ENCODE measurements at regions not wholly inside any gene's neighbourhood (a gene's known extent, or its start where the extent isn't known, plus 50 kb on each side); places are given as distances from the start of the nearest gene placed in this dataset.
"Not testable (repeated sequence)": the region's sequence is repeated elsewhere in the genome, so short reads cannot be mapped to it uniquely, and the experiment has no call there.

DNA sequence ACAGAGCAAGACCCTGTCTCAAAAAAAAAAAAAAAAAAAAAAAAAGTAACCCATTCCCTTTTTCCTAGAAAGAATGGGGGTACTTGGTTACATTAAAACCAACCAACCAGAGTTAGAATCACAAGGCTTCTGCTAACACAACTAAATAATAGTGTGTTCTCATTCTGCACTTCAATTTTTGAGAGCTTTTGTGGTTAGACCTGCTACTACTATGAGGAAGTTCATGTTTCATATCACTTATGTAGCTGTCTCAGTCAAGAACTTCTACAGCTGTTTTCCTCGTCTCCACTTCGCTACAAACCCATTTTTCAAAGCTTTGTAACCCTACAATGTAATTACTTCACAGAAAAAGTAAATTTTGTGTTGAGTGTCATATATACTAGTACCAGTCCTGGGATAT lies 58.3 kb downstream of the PDHA2 start:
- Mint-ChIP-seq H3K4me3 (no peak overlapping the region), H3K27me3 (no peaks in the 10 kb centered on the region), H3K9me3 (no peaks in the 10 kb centered on the region), H3K36me3 (no peaks in the 10 kb centered on the region), H3K27ac (no peak overlapping the region), H3K4me1 (no peaks in the 10 kb centered on the region)
- no peak for DNase-seq
- CTCF ChIA-PET = no interaction called here

DNA sequence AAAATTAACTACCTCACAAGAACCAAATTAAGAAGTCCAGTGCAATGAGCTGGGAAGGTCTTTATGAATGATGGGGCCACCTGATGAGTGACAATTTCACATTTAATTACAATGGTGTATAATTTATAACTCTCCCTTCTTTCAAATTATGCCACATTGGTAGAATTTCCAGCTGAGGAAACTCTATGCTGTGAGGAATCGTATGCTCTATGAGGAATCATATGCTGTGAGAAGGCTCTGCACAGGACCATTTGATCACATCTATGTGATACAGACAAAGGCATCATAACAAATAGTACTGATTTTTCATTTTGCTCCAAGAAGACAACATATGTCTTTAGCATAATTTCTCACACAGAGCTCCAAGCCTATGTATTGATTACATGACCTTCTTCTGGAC lies 69.3 kb downstream of the PDHA2 start:
- H3K4me3 Mint-ChIP-seq = no peak overlapping the region
- H3K4me1 Mint-ChIP-seq = no peaks in the 10 kb centered on the region
- no peaks in the 10 kb centered on the region for H3K9me3 Mint-ChIP-seq
- no peaks in the 10 kb centered on the region for H3K27me3 Mint-ChIP-seq
- DNase-seq = no peak
- no peak overlapping the region for H3K27ac Mint-ChIP-seq
- CTCF ChIA-PET = interaction anchor here (0.6 kb wide), 1 partner anchor 17 kb away, joined by 3 read pairs; no protein-coding TSS in a partner anchor
- H3K36me3 Mint-ChIP-seq = no peaks in the 10 kb centered on the region

- H3K4me1 Mint-ChIP-seq = no peaks in the 10 kb centered on the region
- CTCF ChIA-PET = no interaction called here
- no peaks in the 10 kb centered on the region for H3K9me3 Mint-ChIP-seq
- DNase-seq = no peak
- no peak overlapping the region for H3K4me3 Mint-ChIP-seq
- H3K27me3 Mint-ChIP-seq = no peaks in the 10 kb centered on the region
- H3K36me3 Mint-ChIP-seq = no peaks in the 10 kb centered on the region
- H3K27ac Mint-ChIP-seq = no peak overlapping the region
Measured at GRCh38 chr4:95910749-95911148, 70.9 kb downstream of the PDHA2 start.

DNA sequence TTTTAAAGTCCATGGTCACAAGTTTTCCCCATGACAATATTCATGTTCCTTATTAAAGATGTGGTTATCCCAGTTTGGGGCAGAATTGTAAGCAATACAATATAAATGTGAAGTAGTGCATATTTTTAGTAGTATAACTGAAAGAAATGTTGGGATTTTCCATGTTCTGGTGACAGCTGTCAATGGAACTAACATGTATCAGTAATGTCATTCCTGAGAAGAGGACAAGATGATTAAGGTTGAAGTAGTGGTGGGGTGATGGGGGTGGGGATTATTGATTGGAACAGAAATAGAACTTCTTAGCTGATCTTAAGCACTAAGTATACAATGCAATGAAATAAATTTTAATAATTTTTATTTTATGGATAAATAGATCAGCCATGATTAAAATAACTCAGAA lies 81.6 kb downstream of the PDHA2 start:
- Mint-ChIP-seq H3K27ac (no peak overlapping the region), H3K9me3 (peaks cover 4% of the 10 kb centered on the region), H3K27me3 (no peaks in the 10 kb centered on the region), H3K4me3 (no peak overlapping the region), H3K36me3 (no peaks in the 10 kb centered on the region), H3K4me1 (no peaks in the 10 kb centered on the region)
- DNase-seq = no peak
- CTCF ChIA-PET = no interaction called here

DNA sequence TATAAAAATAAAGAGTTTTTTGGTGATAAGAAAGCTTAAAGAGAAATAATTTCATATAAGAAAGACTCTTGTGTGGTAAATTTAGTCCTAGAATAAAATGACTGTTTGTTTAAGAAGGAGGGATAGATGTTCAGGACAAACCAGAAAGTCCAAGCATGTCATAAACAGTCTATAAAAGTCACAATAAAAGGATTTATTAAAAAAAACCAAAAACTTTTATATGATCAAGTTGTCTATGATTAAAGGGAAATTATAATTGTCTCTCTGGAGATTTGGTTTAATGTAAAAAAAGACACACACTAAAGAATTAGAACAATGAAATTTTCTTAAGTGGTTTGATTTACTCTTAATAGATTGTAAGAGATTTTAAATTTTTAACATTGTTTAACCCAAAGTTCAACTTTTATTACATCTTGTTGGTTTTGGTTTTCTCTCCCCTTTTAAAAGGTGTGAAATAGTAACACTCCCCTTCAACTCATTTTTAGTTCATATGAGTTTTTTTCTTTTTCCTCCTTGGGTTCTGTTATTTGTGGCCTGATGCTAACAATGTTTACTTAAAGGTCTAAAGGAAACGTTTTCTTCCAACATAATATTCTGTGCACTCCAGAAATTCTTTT lies 89.7 kb downstream of the PDHA2 start:
- H3K27me3 Mint-ChIP-seq = no peaks in the 10 kb centered on the region
- H3K4me1 Mint-ChIP-seq = no peaks in the 10 kb centered on the region
- no peak for DNase-seq
- H3K4me3 Mint-ChIP-seq = no peak overlapping the region
- no peaks in the 10 kb centered on the region for H3K36me3 Mint-ChIP-seq
- peaks cover 13% of the 10 kb centered on the region for H3K9me3 Mint-ChIP-seq
- CTCF ChIA-PET = no interaction called here
- H3K27ac Mint-ChIP-seq = no peak overlapping the region

DNA sequence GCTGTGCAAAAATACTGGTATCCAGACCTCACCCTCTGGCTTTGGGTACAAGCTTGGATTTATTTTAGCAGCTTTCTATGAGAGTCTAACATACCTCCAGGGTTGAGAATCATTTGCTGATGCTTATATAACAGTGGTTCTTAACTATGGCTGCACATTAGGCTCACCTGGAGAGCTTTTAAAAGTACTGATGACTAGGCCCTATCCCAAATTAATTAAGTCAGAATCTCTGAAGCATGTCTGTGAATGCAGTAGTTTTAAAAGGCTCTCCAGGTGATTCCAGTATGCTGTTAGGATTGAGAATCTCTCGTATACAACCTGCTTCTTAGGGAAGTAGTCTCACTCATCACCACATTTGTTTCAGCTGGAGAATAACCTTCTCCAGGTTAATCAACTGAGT lies 99.2 kb downstream of the PDHA2 start:
- no peaks in the 10 kb centered on the region for H3K4me1 Mint-ChIP-seq
- no peak overlapping the region for H3K27ac Mint-ChIP-seq
- H3K36me3 Mint-ChIP-seq = no peaks in the 10 kb centered on the region
- H3K9me3 Mint-ChIP-seq = no peaks in the 10 kb centered on the region
- CTCF ChIA-PET = no interaction called here
- H3K4me3 Mint-ChIP-seq = no peak overlapping the region
- DNase-seq = no peak
- no peaks in the 10 kb centered on the region for H3K27me3 Mint-ChIP-seq

DNA sequence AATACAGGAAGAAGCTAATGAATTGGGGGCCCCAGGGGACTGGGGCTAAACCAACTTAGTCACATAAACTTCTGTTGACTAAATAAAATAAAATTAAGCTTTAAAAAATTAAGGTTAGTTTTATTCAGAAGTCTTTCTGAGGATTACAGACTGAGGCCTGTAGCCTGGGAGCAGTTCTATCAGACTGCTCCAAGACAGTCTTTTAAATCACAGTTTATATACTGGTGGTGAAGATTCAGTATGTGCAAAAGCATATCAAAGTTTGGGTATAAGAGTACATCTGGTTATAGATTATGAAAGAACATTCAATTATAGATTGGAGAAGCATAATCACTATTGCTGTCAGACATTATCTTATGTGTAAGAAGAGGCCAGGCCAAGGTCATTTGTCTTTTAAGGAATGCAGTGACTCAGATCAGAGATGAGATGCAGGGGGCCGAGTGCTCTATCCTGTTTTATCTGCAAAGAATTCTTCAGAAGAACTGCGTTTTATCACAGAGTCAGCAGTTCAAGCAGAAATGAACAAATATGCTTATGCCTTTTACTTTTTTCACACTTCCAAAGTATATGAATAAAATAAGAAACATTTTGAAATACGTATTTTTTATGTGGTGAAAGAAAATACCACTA lies 109.4 kb downstream of the PDHA2 start:
- CTCF ChIA-PET = no interaction called here
- no peak overlapping the region for H3K27ac Mint-ChIP-seq
- H3K36me3 Mint-ChIP-seq = no peaks in the 10 kb centered on the region
- no peaks in the 10 kb centered on the region for H3K27me3 Mint-ChIP-seq
- DNase-seq = no peak
- peaks cover 2% of the 10 kb centered on the region for H3K9me3 Mint-ChIP-seq
- no peaks in the 10 kb centered on the region for H3K4me1 Mint-ChIP-seq
- H3K4me3 Mint-ChIP-seq = no peak overlapping the region

DNA sequence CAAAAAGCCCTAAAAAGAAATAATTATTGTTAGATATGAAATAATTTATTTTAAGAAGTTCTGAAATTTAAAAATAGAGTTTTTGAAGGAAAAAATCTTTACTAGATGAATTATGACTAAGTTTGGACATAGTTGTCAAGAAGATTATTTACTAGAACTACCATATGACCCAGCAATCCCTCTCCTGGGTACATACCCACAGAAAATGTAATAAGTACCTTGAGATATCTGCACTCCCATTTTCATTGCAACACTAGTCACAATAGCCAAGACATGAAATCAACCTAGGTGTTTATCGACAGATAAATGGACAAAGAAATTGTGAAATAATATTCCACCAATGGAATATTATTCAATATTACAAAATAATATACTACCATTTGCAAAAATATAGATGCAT lies 109.9 kb downstream of the PDHA2 start:
- Mint-ChIP-seq H3K36me3 (no peaks in the 10 kb centered on the region), H3K9me3 (peaks cover 2% of the 10 kb centered on the region), H3K27ac (no peak overlapping the region), H3K27me3 (no peaks in the 10 kb centered on the region), H3K4me3 (no peak overlapping the region), H3K4me1 (no peaks in the 10 kb centered on the region)
- CTCF ChIA-PET = no interaction called here
- DNase-seq = no peak

DNA sequence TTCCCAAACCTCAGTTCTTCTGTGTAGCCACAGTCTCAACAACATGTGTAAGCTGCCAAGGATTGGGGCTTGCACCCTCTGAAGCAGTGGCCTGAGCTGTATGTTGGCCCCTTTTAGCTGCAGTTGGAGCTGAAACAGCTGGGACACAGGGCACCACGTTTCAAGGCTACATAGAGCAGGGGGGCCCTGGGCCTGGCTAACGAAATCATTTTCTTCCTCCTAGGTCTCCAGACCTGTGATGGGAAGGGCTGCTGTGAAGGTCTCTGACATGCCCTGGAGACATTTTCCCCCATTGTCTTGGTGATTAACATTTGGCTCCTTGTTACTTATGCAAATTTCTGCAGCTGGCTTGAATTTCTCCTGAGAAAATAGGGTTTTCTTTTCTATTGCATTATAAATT lies 112.6 kb downstream of the PDHA2 start:
- H3K4me1 Mint-ChIP-seq, H3K27ac Mint-ChIP-seq, DNase-seq, H3K4me3 Mint-ChIP-seq, H3K9me3 Mint-ChIP-seq, H3K27me3 Mint-ChIP-seq, CTCF ChIA-PET, H3K36me3 Mint-ChIP-seq: not testable (repeated sequence)

- no peak for DNase-seq
- CTCF ChIA-PET = no interaction called here
- no peaks in the 10 kb centered on the region for H3K4me1 Mint-ChIP-seq
- no peak overlapping the region for H3K27ac Mint-ChIP-seq
- no peaks in the 10 kb centered on the region for H3K9me3 Mint-ChIP-seq
- H3K27me3 Mint-ChIP-seq = no peaks in the 10 kb centered on the region
- H3K4me3 Mint-ChIP-seq = no peak overlapping the region
- no peaks in the 10 kb centered on the region for H3K36me3 Mint-ChIP-seq
Measured at GRCh38 chr4:95956094-95956493, 116.2 kb downstream of the PDHA2 start.

DNA sequence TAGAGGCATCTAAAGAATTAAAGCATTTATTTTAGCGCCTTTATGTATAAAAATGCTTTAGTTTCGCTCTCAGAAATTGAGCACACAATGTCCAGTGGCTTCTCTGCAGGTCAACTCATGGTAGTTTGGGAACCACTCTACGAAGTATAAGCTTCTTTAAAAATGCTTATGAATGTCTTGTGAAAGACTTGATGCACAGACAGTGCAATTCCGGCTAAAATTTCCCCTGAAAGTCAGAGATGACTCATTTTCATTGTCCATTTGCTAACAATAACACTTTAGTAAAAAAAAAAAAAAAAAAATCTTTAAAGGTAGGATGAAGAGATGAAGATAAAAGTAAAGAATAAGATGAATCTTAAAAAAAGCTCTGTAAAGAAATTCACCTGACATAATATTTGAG lies 117.2 kb downstream of the PDHA2 start:
- Mint-ChIP-seq H3K9me3 (no peaks in the 10 kb centered on the region), H3K4me3 (no peak overlapping the region), H3K27me3 (no peaks in the 10 kb centered on the region), H3K4me1 (no peaks in the 10 kb centered on the region), H3K27ac (no peak overlapping the region), H3K36me3 (no peaks in the 10 kb centered on the region)
- CTCF ChIA-PET = interaction anchor here (0.7 kb wide), 1 partner anchor 1322 kb away, joined by 7 read pairs; no protein-coding TSS in a partner anchor
- no peak for DNase-seq

DNA sequence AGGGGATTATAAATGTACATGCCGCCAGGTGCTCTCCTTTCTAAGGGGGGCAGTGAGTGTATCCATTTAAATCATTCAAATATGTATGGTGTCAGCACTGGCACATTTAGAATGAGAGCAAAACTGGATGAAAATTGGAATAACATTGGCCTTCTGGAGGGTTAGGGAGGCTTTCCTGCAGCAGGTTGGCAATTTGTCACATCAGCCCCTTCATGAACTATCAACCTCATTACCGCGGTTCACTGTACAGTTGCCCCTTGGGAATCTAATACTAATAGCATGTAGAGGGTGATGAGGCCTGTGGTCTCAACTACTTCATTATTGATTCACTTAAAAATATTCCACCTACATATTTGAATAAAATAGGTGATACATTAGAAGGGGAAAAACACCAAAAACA lies 117.9 kb downstream of the PDHA2 start:
- H3K9me3 Mint-ChIP-seq = no peaks in the 10 kb centered on the region
- H3K27me3 Mint-ChIP-seq = no peaks in the 10 kb centered on the region
- no peak overlapping the region for H3K27ac Mint-ChIP-seq
- CTCF ChIA-PET = interaction anchor here (0.7 kb wide), 1 partner anchor 1322 kb away, joined by 7 read pairs; no protein-coding TSS in a partner anchor
- no peaks in the 10 kb centered on the region for H3K36me3 Mint-ChIP-seq
- no peak for DNase-seq
- H3K4me3 Mint-ChIP-seq = no peak overlapping the region
- H3K4me1 Mint-ChIP-seq = no peaks in the 10 kb centered on the region

GRCh38 chr4:95959182-95959581 lies 119.3 kb downstream of the PDHA2 start:
- Mint-ChIP-seq H3K27me3 (no peaks in the 10 kb centered on the region), H3K36me3 (no peaks in the 10 kb centered on the region), H3K4me3 (no peak overlapping the region), H3K9me3 (no peaks in the 10 kb centered on the region), H3K4me1 (no peaks in the 10 kb centered on the region), H3K27ac (no peak overlapping the region)
- no peak for DNase-seq
- CTCF ChIA-PET = no interaction called here

DNA sequence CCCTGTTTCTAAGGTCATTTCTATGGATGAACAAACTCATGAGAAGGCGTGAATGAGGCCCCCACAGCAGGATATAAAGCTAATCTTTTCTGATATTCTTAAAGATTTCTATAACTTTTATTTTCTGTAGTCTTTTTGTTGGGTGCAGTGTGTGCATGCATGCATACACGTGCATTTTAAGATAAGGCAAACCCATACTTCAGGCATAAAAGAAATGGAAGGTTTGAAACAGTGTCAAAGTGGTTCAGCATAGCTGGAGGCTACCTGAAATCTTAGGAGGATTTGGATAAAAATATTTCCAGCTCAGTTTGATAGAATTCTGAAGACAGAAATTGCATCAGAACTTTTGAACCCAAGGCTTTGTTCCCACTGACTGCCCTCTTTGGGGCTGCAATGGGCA lies 119.7 kb downstream of the PDHA2 start:
- H3K4me1 Mint-ChIP-seq = no peaks in the 10 kb centered on the region
- H3K4me3 Mint-ChIP-seq = no peak overlapping the region
- no peaks in the 10 kb centered on the region for H3K27me3 Mint-ChIP-seq
- DNase-seq = no peak
- no peak overlapping the region for H3K27ac Mint-ChIP-seq
- no peaks in the 10 kb centered on the region for H3K9me3 Mint-ChIP-seq
- no peaks in the 10 kb centered on the region for H3K36me3 Mint-ChIP-seq
- CTCF ChIA-PET = no interaction called here

DNA sequence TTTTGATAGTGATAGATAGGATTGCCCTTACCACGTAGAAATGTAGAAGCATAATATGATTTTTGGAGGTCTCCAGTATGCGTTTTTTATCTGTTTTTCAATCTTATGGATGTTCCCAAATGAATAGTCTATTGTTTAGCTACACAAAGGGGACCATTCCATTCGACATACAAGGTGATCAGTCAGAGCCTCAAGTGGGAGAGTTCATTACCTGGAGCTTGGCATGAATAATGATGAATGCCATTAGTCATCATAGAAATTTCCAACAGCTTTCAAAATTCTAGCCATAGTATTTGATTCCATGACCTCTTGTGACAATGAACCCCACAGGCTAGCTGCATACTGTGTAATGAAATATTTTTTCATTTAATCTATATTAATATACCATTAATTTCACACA lies 123.6 kb downstream of the PDHA2 start:
- Mint-ChIP-seq H3K4me3 (no peak overlapping the region), H3K27ac (no peak overlapping the region), H3K9me3 (no peaks in the 10 kb centered on the region), H3K27me3 (no peaks in the 10 kb centered on the region), H3K36me3 (no peaks in the 10 kb centered on the region), H3K4me1 (no peaks in the 10 kb centered on the region)
- no peak for DNase-seq
- CTCF ChIA-PET = no interaction called here
